ENCODE measurements at regions not wholly inside any gene's neighbourhood (a gene's known extent, or its start where the extent isn't known, plus 50 kb on each side); places are given as distances from the start of the nearest gene placed in this dataset.

DNA sequence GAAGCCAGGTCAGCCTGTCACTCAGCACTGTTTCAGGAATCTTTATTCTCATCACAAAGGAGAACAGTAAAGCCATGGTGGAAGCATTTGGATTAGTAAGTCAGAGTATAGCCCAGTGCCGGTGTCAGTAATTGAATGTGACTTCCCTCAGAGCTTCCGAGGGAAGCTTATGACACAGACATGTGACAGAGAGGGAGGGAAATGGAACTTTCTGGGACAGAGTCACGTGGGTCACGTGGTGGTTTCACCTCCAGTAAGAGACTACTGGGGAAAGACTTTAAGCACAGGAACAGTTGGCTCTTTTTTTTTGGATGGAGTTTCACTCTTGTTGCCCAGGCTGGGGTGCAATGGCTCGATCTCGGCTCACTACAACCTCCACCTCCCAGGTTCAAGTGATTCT, 53.3 kb upstream of the CCDC160 start:
- TF ChIP-seq, protein P1, sequence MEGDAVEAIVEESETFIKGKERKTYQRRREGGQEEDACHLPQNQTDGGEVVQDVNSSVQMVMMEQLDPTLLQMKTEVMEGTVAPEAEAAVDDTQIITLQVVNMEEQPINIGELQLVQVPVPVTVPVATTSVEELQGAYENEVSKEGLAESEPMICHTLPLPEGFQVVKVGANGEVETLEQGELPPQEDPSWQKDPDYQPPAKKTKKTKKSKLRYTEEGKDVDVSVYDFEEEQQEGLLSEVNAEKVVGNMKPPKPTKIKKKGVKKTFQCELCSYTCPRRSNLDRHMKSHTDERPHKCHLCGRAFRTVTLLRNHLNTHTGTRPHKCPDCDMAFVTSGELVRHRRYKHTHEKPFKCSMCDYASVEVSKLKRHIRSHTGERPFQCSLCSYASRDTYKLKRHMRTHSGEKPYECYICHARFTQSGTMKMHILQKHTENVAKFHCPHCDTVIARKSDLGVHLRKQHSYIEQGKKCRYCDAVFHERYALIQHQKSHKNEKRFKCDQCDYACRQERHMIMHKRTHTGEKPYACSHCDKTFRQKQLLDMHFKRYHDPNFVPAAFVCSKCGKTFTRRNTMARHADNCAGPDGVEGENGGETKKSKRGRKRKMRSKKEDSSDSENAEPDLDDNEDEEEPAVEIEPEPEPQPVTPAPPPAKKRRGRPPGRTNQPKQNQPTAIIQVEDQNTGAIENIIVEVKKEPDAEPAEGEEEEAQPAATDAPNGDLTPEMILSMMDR (IDR thresholded peaks at IDR 0.05) = no peak
- no peak for TF ChIP-seq EP300 (IDR thresholded peaks at IDR 0.05)
